Activated naive CD4-positive, alpha-beta T cell treated with anti-CD3 and anti-CD28 coated beads, Interleukin-2, amount 50 U/mL, for 24 hours (primary cell): ENCODE measurements at regions not wholly inside any gene's neighbourhood (a gene's known extent, or its start where the extent isn't known, plus 50 kb on each side); places are given as distances from the start of the nearest gene placed in this dataset.

ENCODE experiments used
- H3K27ac Mint-ChIP-seq: one replicate; pipeline ENCODE4 v1.8.0; 2021; ENCODE audit warnings: mild to moderate bottlenecking, mixed read lengths
- H3K27me3 Mint-ChIP-seq: one replicate; pipeline ENCODE4 v1.8.0; 2021; ENCODE audit warnings: mixed read lengths
- H3K36me3 Mint-ChIP-seq: one replicate; pipeline ENCODE4 v1.8.0; 2021; ENCODE audit warnings: mixed read lengths
- H3K4me1 Mint-ChIP-seq: one replicate; pipeline ENCODE4 v1.8.0; 2021; ENCODE audit warnings: mixed read lengths
- H3K4me3 Mint-ChIP-seq: one replicate; pipeline ENCODE4 v1.8.0; 2021; ENCODE audit warnings: mild to moderate bottlenecking, mixed read lengths
- H3K9me3 Mint-ChIP-seq: one replicate; pipeline ENCODE4 v1.8.0; 2021; ENCODE audit warnings: mixed read lengths

DNA sequence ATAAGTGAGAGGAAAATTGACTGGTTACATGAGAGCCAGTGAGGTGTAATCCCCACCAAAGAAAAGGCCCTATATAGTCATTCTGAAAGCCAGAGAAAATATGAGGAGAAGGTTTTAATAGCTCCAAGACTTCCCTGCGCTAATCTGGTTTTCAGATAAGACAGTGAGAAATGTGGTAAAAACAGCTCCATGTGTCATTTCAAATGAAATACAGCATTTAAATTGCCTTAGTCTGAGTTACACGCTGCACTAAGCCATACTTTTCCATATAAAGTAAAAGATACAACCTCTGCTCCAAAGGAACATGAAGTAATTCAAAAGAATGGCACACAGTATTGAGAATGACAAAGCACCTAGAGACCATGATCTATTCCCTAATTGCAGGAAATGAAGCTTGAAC lies 378.0 kb upstream of the PDE4D start:
- Mint-ChIP-seq H3K36me3 (no peaks in the 10 kb centered on the region), H3K27ac (no peak overlapping the region), H3K27me3 (no peaks in the 10 kb centered on the region), H3K9me3 (no peaks in the 10 kb centered on the region), H3K4me1 (no peaks in the 10 kb centered on the region), H3K4me3 (no peak overlapping the region)

DNA sequence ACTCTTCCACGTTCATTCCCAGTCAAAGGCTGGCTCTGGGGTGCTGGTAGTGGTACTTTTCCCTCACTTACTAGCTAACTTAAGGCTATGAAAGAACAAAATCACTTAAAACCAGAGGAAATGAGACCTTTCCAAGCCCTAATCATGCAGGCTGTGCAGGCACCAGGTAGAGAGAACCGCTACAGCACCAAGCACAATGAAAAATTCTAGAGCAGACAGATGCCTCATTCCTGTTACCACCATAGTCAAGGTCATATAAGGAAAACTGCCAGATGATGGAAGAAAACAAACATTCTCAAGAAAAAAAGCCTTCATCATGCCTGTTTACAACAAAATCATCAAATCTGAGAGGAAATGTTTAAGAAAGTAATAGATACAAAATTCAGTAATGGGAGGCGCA lies 374.4 kb upstream of the PDE4D start:
- H3K4me1 Mint-ChIP-seq: no peaks in the 10 kb centered on the region
- H3K27me3 Mint-ChIP-seq: no peaks in the 10 kb centered on the region
- H3K27ac Mint-ChIP-seq: no peak overlapping the region
- no peaks in the 10 kb centered on the region for H3K36me3 Mint-ChIP-seq
- H3K4me3 Mint-ChIP-seq: no peak overlapping the region
- H3K9me3 Mint-ChIP-seq: no peaks in the 10 kb centered on the region

DNA sequence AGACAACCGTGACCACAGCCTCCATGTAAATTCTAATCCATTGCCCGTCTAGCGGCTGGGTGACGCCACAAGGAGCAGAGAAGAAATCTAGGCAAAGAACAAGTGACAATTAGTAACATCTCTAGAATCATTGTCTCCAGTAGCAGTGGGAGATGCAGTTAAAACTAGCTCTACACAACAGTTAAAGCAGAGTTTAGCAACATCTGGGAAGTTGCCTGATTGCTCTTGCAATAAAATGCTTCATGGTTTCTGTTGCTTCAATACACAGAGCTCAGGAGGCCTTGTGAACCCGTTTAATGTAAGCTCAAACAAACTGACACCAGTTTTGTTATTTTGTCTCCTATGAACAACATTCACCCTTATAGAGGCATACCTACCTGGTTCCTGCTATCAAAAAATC lies 369.8 kb upstream of the PDE4D start:
- H3K27ac Mint-ChIP-seq: no peak overlapping the region
- no peak overlapping the region for H3K4me3 Mint-ChIP-seq
- H3K36me3 Mint-ChIP-seq: no peaks in the 10 kb centered on the region
- no peaks in the 10 kb centered on the region for H3K9me3 Mint-ChIP-seq
- H3K4me1 Mint-ChIP-seq: no peaks in the 10 kb centered on the region
- H3K27me3 Mint-ChIP-seq: no peaks in the 10 kb centered on the region

DNA sequence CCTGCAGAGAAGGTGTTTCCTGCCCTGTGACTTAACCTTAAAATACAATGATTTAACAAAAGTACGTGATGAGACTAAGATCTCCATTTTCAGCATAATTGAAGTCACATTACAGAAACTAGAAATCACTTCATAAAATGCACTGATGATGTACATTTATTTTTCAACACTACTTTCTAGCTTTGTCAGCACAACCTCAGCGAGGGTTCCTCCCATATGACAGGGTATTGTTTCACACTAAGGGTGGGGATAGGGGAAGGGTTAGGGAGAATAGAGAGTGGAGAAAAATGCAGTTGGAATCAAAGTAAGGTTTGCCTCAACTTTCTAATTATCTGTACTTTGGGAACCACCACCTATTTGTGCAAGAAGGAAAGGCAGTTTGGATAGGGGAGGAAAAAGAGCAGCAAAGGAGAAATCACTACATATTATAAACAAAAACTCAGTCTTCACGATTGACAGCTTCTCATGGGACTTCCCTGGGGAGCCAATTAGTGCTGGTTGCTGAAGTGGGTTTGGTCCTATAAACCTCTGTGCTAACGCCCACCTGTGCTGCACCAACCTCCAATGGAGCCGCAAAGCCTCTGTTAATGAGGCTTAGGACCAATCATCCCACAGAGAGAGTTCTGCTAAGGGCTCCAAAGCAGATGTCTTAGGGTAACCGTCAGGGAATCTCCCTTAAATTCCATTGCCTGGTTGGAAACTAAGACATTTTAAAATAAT lies 369.2 kb upstream of the PDE4D start:
- Mint-ChIP-seq H3K27ac (no peak overlapping the region), H3K4me1 (no peaks in the 10 kb centered on the region), H3K9me3 (no peaks in the 10 kb centered on the region), H3K36me3 (no peaks in the 10 kb centered on the region), H3K4me3 (no peak overlapping the region), H3K27me3 (no peaks in the 10 kb centered on the region)

DNA sequence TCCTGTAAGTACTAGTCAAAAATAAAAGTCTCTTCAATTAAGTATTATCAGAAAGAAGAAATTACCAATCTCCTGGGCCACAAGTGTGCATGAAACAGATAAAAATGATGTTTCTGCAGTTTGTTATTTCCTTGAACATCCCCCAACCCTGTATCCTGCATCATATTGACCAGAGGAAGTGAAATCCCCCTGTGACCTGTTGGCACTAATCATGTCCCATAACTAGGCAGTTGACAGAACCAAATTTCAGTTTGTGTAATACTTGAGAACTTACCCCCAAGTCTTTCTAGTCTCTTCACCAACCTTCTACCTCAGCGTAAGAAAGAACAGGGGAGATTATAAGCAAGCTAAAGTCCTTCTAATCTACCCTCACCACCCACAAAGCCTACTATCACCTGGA lies 368.2 kb upstream of the PDE4D start:
- no peaks in the 10 kb centered on the region for H3K9me3 Mint-ChIP-seq
- no peaks in the 10 kb centered on the region for H3K27me3 Mint-ChIP-seq
- no peaks in the 10 kb centered on the region for H3K36me3 Mint-ChIP-seq
- H3K27ac Mint-ChIP-seq: no peak overlapping the region
- no peaks in the 10 kb centered on the region for H3K4me1 Mint-ChIP-seq
- H3K4me3 Mint-ChIP-seq: no peak overlapping the region

DNA sequence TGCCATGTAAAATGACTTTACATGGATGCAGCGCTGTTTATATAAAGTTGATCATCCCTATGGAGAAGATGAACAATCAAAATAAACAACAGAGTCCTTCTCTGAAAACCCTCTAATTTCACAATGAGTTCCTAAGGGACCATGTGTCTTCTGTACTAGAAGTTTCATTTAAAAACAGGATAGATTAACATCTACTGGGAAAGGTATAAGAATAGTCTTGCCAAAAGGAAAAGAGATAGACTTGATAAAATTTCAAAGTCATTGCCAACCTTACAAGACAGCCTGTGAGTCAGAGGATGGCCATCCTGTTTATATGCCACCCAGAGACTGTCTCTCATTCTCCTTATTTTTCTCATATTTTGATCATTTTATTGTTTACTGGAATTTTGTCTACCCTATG lies 367.1 kb upstream of the PDE4D start:
- Mint-ChIP-seq H3K27me3 (no peaks in the 10 kb centered on the region), H3K9me3 (no peaks in the 10 kb centered on the region), H3K4me1 (no peaks in the 10 kb centered on the region), H3K27ac (no peak overlapping the region), H3K4me3 (no peak overlapping the region), H3K36me3 (no peaks in the 10 kb centered on the region)

DNA sequence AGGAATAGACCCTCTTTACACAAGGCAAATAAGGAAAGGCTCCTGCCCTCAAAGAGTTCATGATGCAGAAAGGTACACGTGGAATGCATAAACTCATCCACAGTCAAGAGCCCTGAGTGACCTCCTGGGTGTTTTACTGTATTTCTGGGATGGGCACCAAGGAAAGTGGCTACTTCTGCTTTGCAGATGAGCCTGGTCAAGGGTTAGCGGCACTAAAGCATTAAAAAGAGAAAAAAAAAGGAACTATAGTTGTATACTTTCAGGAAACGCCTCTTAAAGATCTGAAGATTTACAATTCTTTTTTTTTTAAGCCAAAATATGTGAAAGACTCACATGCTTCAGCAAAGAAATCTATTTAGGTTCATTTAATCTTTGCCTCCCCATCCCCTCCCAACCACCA lies 366.2 kb upstream of the PDE4D start:
- Mint-ChIP-seq H3K9me3 (no peaks in the 10 kb centered on the region), H3K27me3 (no peaks in the 10 kb centered on the region), H3K27ac (no peak overlapping the region), H3K4me3 (no peak overlapping the region), H3K4me1 (no peaks in the 10 kb centered on the region), H3K36me3 (no peaks in the 10 kb centered on the region)

DNA sequence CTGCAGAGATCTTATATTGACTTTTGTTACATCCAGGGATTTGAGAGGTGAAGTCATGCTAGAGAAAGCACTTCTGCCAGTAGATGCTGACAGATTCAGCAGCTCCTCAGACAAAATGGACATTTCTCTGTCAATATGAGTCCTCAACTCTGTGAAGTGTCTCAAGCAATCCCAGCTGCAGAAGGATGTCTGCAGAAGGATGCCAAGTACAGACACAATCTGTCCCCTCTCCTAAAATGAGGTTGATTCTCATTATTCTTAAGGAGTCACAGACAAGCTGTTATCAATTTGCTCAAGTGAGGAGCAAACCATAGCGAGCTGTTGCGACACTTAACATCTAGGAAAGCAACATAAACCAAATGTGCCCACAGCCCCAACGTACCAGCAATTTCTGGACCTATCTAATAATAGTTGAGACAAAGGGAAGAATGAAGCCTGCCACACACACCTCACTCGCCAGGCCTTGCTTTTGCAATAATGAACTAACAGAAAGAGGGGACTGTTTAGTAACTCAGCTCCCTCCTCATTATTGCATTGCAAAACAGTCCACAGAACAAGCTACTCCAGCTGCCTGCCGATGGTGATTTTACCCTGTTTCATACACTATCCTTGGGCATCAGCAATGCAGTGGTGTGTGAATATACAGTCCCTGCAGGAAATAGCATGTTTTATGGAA lies 364.2 kb upstream of the PDE4D start:
- H3K36me3 Mint-ChIP-seq: no peaks in the 10 kb centered on the region
- H3K4me1 Mint-ChIP-seq: no peaks in the 10 kb centered on the region
- no peak overlapping the region for H3K27ac Mint-ChIP-seq
- no peaks in the 10 kb centered on the region for H3K27me3 Mint-ChIP-seq
- H3K4me3 Mint-ChIP-seq: no peak overlapping the region
- H3K9me3 Mint-ChIP-seq: peaks cover 4% of the 10 kb centered on the region

DNA sequence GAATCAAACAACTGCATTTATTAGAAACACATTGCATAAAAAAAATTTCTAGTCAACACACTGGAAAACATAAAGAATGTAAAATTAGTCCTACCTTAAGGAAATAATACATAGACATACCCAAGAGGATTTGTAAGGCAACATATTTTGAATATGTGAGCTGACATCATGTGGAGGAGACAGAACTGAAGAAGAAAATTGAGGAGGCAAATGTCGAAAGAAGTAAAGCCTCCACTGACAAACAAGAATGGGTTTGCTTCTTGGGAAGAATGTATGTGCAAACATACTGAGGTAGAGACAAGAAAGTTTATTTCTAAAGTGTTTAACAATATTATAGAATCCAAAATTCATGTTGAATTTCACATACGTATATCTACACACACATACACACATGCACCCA lies 363.0 kb upstream of the PDE4D start:
- H3K27ac Mint-ChIP-seq: no peak overlapping the region
- H3K36me3 Mint-ChIP-seq: no peaks in the 10 kb centered on the region
- no peaks in the 10 kb centered on the region for H3K27me3 Mint-ChIP-seq
- H3K9me3 Mint-ChIP-seq: peaks cover 4% of the 10 kb centered on the region
- H3K4me1 Mint-ChIP-seq: no peaks in the 10 kb centered on the region
- H3K4me3 Mint-ChIP-seq: no peak overlapping the region

DNA sequence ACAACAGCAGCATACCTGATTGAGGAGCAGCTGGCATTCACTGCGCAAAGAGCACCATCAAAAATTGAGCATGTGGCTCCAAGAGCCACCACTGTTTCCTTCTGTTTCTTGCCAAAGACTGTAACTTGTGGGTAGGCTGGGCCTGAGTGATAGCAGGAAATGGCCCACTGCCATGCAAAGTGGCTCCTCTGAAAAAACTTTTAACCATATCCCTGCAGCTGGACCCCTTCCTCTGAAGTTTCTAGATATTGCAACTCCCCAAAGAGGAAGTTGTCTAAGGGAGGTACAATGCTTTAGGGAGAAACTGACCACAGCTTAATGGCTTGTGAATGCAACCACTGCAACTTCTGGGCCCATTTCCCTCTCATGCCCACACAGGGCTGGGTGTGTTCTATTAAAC lies 355.4 kb upstream of the PDE4D start:
- H3K36me3 Mint-ChIP-seq: no peaks in the 10 kb centered on the region
- H3K4me3 Mint-ChIP-seq: no peak overlapping the region
- no peaks in the 10 kb centered on the region for H3K27me3 Mint-ChIP-seq
- no peaks in the 10 kb centered on the region for H3K4me1 Mint-ChIP-seq
- no peak overlapping the region for H3K27ac Mint-ChIP-seq
- H3K9me3 Mint-ChIP-seq: peaks cover 4% of the 10 kb centered on the region

DNA sequence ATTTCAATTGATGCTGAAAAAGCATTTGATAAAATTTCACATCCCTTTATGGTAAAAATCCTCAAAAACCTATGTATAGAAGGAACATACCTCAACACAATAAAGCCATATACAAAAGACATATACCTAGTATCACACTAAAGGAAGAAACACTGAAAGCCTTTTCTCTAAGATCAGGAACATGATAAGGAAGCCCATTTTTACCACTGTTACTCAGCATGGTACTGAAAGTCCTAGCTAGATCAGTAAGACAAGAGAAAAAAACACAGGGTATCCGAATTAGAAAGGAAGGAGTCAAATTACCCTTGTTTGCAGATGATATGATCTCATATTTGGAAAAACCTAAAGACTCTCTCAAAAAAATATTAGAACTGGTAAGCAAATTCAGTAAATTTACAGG lies 350.2 kb upstream of the PDE4D start:
- Mint-ChIP-seq H3K4me1 (no peaks in the 10 kb centered on the region), H3K9me3 (peaks cover 22% of the 10 kb centered on the region), H3K27ac (no peak overlapping the region), H3K4me3 (no peak overlapping the region), H3K36me3 (no peaks in the 10 kb centered on the region), H3K27me3 (no peaks in the 10 kb centered on the region)

DNA sequence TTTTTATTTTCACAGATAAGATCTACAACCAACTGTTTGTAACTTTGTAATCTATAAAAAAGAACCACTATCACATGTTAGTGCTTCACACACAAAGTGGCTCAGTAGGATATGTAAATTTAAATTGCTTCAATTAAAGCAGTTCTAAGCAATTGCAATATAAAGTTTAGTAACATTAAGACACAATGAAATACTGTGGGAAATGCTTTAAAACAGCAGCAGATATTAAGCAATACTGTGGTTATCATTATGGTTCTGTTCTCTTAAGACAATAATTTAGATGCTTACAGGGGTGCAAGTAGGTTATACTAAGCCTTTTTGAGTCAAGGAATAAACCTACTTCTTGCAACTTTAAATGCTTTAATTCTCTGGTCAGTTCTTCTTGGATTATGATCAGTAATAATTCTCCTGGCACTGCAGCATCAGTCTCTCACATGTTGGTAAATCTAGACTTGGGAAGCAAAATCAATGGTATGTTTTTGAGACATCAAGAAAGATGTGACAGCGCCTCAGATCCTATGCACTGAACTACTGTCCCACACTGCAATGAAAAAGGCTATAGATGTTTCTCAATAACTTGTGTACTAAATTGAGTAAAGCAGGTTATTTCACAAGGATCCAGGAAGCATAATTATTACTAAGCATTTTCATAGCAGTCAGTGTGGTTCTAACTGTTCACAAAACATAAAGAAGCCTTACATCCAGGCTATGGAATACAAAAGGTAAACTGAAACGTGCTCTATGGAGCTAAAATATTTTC lies 338.7 kb upstream of the PDE4D start:
- Mint-ChIP-seq H3K27me3 (no peaks in the 10 kb centered on the region), H3K4me3 (no peak overlapping the region), H3K4me1 (no peaks in the 10 kb centered on the region), H3K36me3 (no peaks in the 10 kb centered on the region), H3K27ac (no peak overlapping the region), H3K9me3 (peaks cover 4% of the 10 kb centered on the region)

DNA sequence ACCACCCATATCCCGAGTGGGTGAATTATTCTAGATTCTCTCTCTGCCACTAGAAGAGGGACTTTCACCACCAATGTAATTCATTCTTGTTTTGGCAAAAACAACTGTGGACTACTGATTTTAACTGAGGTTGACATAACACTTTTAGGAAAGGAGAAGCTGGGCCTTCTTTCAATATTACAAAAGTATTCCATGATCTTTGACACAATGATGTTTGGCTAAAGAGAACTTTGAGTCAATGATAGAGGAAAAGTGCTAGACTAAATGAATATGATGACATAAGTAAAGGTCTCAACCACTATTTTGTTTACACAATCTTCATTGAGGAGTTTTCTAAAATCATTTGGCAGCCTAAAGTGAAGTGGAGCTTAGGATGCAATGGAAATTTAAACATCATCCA lies 336.9 kb upstream of the PDE4D start:
- H3K4me3 Mint-ChIP-seq: no peak overlapping the region
- no peaks in the 10 kb centered on the region for H3K36me3 Mint-ChIP-seq

DNA sequence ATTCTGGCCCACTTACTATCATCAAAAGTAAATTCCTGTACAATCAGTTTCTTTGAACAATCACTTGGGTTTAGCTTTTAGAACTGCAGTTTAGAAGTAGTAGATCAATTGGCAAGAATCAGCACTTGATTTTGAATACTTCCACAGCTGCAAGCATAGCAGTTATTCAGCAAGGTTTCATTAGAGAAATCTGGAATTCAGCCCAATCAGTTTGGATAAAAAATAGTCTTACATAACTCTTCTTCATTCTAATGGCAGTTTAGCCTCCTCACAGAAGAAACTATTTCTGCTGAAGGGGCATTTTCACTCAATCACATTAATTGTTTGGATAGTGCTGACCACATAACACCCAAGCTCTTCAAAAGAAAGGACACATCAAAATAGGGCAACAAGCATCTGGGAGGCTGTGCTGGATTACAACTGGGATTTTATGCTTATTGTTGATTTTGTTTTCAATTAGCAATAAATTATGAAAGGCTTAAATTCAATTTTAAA lies 336.2 kb upstream of the PDE4D start:
- Mint-ChIP-seq H3K4me1 (no peaks in the 10 kb centered on the region), H3K9me3 (no peaks in the 10 kb centered on the region), H3K27ac (no peak overlapping the region), H3K36me3 (no peaks in the 10 kb centered on the region), H3K4me3 (no peak overlapping the region), H3K27me3 (no peaks in the 10 kb centered on the region)

More for the DNA sequence above, 336.9 kb upstream of the PDE4D start:
- H3K4me1 Mint-ChIP-seq: no peaks in the 10 kb centered on the region
- no peak overlapping the region for H3K27ac Mint-ChIP-seq
- no peaks in the 10 kb centered on the region for H3K9me3 Mint-ChIP-seq
- H3K27me3 Mint-ChIP-seq: no peaks in the 10 kb centered on the region

DNA sequence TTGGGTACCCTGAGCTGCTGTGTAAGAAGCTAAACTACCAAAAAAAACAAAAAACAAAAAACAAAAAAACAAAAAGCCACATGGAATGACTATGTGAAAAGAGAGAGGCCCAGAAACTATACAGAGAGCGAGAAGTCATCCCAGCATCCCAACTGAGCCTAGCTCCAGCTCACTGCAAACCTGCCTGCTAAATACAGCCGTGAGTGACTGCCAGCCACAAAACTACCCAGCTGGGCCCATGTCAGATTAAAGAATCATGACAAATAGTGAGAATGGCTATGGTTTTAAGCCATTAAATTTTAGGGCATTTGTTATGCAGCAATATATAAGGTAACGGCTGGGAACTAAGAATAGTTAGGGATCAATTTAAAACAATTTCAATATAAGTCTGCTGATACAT lies 335.1 kb upstream of the PDE4D start:
- no peaks in the 10 kb centered on the region for H3K9me3 Mint-ChIP-seq
- H3K27me3 Mint-ChIP-seq: no peaks in the 10 kb centered on the region
- no peak overlapping the region for H3K27ac Mint-ChIP-seq
- no peaks in the 10 kb centered on the region for H3K4me1 Mint-ChIP-seq
- H3K36me3 Mint-ChIP-seq: no peaks in the 10 kb centered on the region
- no peak overlapping the region for H3K4me3 Mint-ChIP-seq

DNA sequence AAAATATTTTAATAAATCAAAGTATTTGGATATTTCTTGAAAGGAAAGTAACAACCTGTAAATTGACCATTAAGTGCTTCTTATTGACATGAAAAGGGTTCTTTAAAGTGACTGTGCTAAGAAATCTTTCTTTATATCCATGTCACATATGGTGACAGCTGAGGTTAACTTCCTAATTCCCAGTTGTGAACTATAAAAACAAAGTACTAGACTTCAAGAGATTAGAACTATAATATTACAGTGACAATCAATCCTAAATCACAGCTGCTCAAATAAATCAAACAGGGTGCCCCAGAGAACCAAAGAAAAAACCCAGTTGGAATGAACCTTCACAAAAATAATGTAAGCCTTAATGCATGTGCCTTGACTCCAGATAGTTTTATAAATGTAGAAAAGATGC lies 332.6 kb upstream of the PDE4D start:
- Mint-ChIP-seq H3K4me3 (no peak overlapping the region), H3K27ac (no peak overlapping the region), H3K36me3 (no peaks in the 10 kb centered on the region)

More for the DNA sequence above, 332.6 kb upstream of the PDE4D start:
- Mint-ChIP-seq H3K9me3 (no peaks in the 10 kb centered on the region), H3K4me1 (no peaks in the 10 kb centered on the region), H3K27me3 (no peaks in the 10 kb centered on the region)
